ENCODE measurements at regions not wholly inside any gene's neighbourhood (a gene's known extent, or its start where the extent isn't known, plus 50 kb on each side); places are given as distances from the start of the nearest gene placed in this dataset.
"Not testable (repeated sequence)": the region's sequence is repeated elsewhere in the genome, so short reads cannot be mapped to it uniquely, and the experiment has no call there.

GRCh38 chrX:95911062-95911461 lies 773.6 kb upstream of the DIAPH2 start:
- no peak for TF ChIP-seq CTCF (IDR thresholded peaks at IDR 0.05; ENCODE audit: low read depth, low read length)
- no peak for DNase-seq (ENCODE audit: extremely low read depth, low read depth)

GRCh38 chrX:95919605-95920004 lies 765.0 kb upstream of the DIAPH2 start:
- TF ChIP-seq CTCF (IDR thresholded peaks at IDR 0.05; ENCODE audit: low read depth, low read length) = no peak
- no peak for DNase-seq (ENCODE audit: extremely low read depth, low read depth)

- DNase-seq (ENCODE audit: extremely low read depth, low read depth) = no peak
- no peak for TF ChIP-seq CTCF (IDR thresholded peaks at IDR 0.05; ENCODE audit: low read depth, low read length)
These were observed 739.1 kb upstream of the DIAPH2 start for GRCh38 chrX:95945528-95945927.

GRCh38 chrX:95949588-95949987 lies 735.1 kb upstream of the DIAPH2 start:
- no peak for TF ChIP-seq CTCF (IDR thresholded peaks at IDR 0.05; ENCODE audit: low read depth, low read length)
- no peak for DNase-seq (ENCODE audit: extremely low read depth, low read depth)

GRCh38 chrX:95950679-95951078 lies 734.0 kb upstream of the DIAPH2 start:
- TF ChIP-seq CTCF (IDR thresholded peaks at IDR 0.05; ENCODE audit: low read depth, low read length) = no peak
- DNase-seq (ENCODE audit: extremely low read depth, low read depth) = no peak

- DNase-seq (ENCODE audit: extremely low read depth, low read depth) = no peak
- no peak for TF ChIP-seq CTCF (IDR thresholded peaks at IDR 0.05; ENCODE audit: low read depth, low read length)
These were observed 731.1 kb upstream of the DIAPH2 start for GRCh38 chrX:95953564-95953963.

GRCh38 chrX:95956745-95957144 lies 727.9 kb upstream of the DIAPH2 start:
- no peak for DNase-seq (ENCODE audit: extremely low read depth, low read depth)
- no peak for TF ChIP-seq CTCF (IDR thresholded peaks at IDR 0.05; ENCODE audit: low read depth, low read length)

GRCh38 chrX:95973456-95974095 lies 711.1 kb upstream of the DIAPH2 start:
- DNase-seq (ENCODE audit: extremely low read depth, low read depth) = not testable (repeated sequence)

Data from AG09319 (cell line).